SK-N-SH (cell line): ENCODE measurements at regions not wholly inside any gene's neighbourhood (a gene's known extent, or its start where the extent isn't known, plus 50 kb on each side); places are given as distances from the start of the nearest gene placed in this dataset.

Experiments used
- CTCF ChIA-PET: fragments of 300-600, 350-600 bp; formaldehyde crosslinking; extraction: SDS; loops from one replicate; lab custom pipeline; 2021; lab: Yijun Ruan, JAX
- POLR2A ChIA-PET: fragments of 350-600 bp; sonication (Branson Sonifier 250); formaldehyde crosslinking; extraction: SDS; loops from one replicate; lab custom pipeline; 2020; ENCODE audit warnings: antibody characterized with exemption, inconsistent platforms; lab: Yijun Ruan, JAX
- DNase-seq: peaks from one replicate; pipeline ENCODE4 v3.0.0; 2012
- H2AFZ ChIP-seq: fragments of 200-600 bp; sonication (generic); 2 replicates; pipeline ENCODE4 v1.8.1; 2016; ENCODE audit warnings: antibody characterized with exemption, mild to moderate bottlenecking, low read depth
- H3F3A ChIP-seq: fragments of 200-600 bp; sonication (generic); replicated peaks from 2 replicates; pipeline ENCODE3; 2016; ENCODE audit warnings: antibody characterized with exemption, mild to moderate bottlenecking; ENCODE audit not compliant: insufficient read depth
- H3K27ac ChIP-seq, 2 experiments: fragments of 200-500 bp in 1 of 2; fragments of 200-600 bp in 1 of 2; sonication (Bioruptor generic) in 1 of 2; sonication (generic), shearing (Covaris generic) in 1 of 2; 2 replicates each; pipeline versions ENCODE4 v1.5.1 to v1.6.1; 2014 to 2016; ENCODE audit warnings: low read depth in 2 of 2, inconsistent platforms in 1 of 2, low read length in 1 of 2, mild to moderate bottlenecking in 1 of 2, mixed read lengths in 1 of 2
- H3K27me3 ChIP-seq: fragments of 200-600 bp; sonication (generic), shearing (Covaris generic); 2 replicates; pipeline ENCODE4 v1.6.1; 2016; ENCODE audit warnings: mixed run types; ENCODE audit not compliant: insufficient read depth
- H3K36me3 ChIP-seq, 2 experiments: fragments of 200-500 bp in 1 of 2; fragments of 200-600 bp in 1 of 2; sonication (Bioruptor generic) in 1 of 2; sonication (generic) in 1 of 2; replicated peaks in 1 of 2; 2 replicates each; pipeline versions ENCODE3 to v1.5.1; 2014 to 2016; ENCODE audit warnings: low read length in 1 of 2, mild to moderate bottlenecking in 1 of 2; ENCODE audit not compliant: insufficient read depth in 2 of 2, control insufficient read depth in 1 of 2
- H3K4me1 ChIP-seq, 2 experiments: fragments of 200-500 bp in 1 of 2; fragments of 200-600 bp in 1 of 2; sonication (Bioruptor generic) in 1 of 2; sonication (generic), shearing (Covaris generic) in 1 of 2; 2 replicates each; pipeline versions ENCODE4 v1.5.1 to v1.6.1; 2014 to 2016; ENCODE audit warnings: low read depth in 1 of 2, low read length in 1 of 2, mixed run types in 1 of 2; ENCODE audit not compliant: insufficient read depth in 2 of 2, control insufficient read depth in 1 of 2
- H3K4me2 ChIP-seq: fragments of 200-600 bp; sonication (generic), shearing (Covaris generic); 2 replicates; pipeline ENCODE4 v1.6.1; 2017; ENCODE audit warnings: mixed run types
- H3K4me3 ChIP-seq, 2 experiments: fragments of 200-500 bp in 1 of 2; fragments of 200-600 bp in 1 of 2; sonication (Bioruptor generic) in 1 of 2; sonication (generic), shearing (Covaris generic) in 1 of 2; 2 replicates each; pipeline versions ENCODE4 v1.5.1 to v1.8.1; 2014 to 2016; ENCODE audit warnings: low read depth in 2 of 2, inconsistent platforms in 1 of 2, low read length in 1 of 2, mild to moderate bottlenecking in 1 of 2, mixed read lengths in 1 of 2, moderate library complexity in 1 of 2
- H3K79me2 ChIP-seq: fragments of 200-600 bp; sonication (generic); 2 replicates; pipeline ENCODE4 v1.8.1; 2017; ENCODE audit warnings: mild to moderate bottlenecking; ENCODE audit not compliant: insufficient read depth
- H3K9ac ChIP-seq: fragments of 200-600 bp; sonication (generic); 2 replicates; pipeline ENCODE4 v1.6.1; 2017; ENCODE audit warnings: mixed run types
- H3K9me2 ChIP-seq: fragments of 200-600 bp; sonication (generic); 2 replicates; pipeline ENCODE4 v1.6.1; 2017; ENCODE audit warnings: mixed run types
- H3K9me3 ChIP-seq: fragments of 200-600 bp; sonication (generic); 2 replicates; pipeline ENCODE4 v1.6.1; 2017; ENCODE audit warnings: mixed run types, mild to moderate bottlenecking, moderate library complexity
- H4K20me1 ChIP-seq: fragments of 200-600 bp; sonication (generic); 2 replicates; pipeline ENCODE4 v1.6.1; 2017; ENCODE audit warnings: mild to moderate bottlenecking, mixed run types; ENCODE audit not compliant: insufficient read depth
- CHD2 ChIP-seq: fragments of 150-350 bp; IDR thresholded peaks from 2 replicates; pipeline ENCODE4 v1.6.1; 2018; ENCODE audit warnings: low read length; ENCODE audit not compliant: partially characterized antibody
- ELF1 ChIP-seq: IDR thresholded peaks from 2 replicates; pipeline ENCODE4 v1.4.0; 2012
- EP300 ChIP-seq, 2 experiments: IDR thresholded peaks; 2 replicates each; pipeline versions ENCODE4 v1.4.0 to v1.6.1; 2012; ENCODE audit warnings: borderline replicate concordance in 1 of 2, low read depth in 1 of 2, low read length in 1 of 2
- FOXJ3 ChIP-seq: sonication (generic); formaldehyde crosslinking; IDR thresholded peaks from 2 replicates; pipeline ENCODE4 v1.5.1; 2020; ENCODE audit warnings: mild to moderate bottlenecking, missing genetic modification reagents
- GATA2 ChIP-seq: sonication (generic); formaldehyde crosslinking; IDR thresholded peaks from 2 replicates; pipeline ENCODE4 v1.5.0; 2020; ENCODE audit warnings: mild to moderate bottlenecking, missing genetic modification reagents
- JUND ChIP-seq: IDR thresholded peaks from 2 replicates; pipeline ENCODE4 v1.4.0; 2012
- MEF2A ChIP-seq: IDR thresholded peaks from 2 replicates; pipeline ENCODE4 v1.4.0; 2012; ENCODE audit warnings: low read depth, borderline replicate concordance
- MXI1 ChIP-seq: IDR thresholded peaks from 2 replicates; pipeline ENCODE4 v1.6.1; 2012; ENCODE audit warnings: mild to moderate bottlenecking, low read depth, low read length, improper control_type of control experiment
- NFIC ChIP-seq: IDR thresholded peaks from 2 replicates; pipeline ENCODE4 v1.4.0; 2012; ENCODE audit warnings: borderline replicate concordance
- NRF1 ChIP-seq: IDR thresholded peaks from 2 replicates; pipeline ENCODE4 v1.6.1; 2012; ENCODE audit warnings: low read depth, mild to moderate bottlenecking, low read length
- POLR2AphosphoS5 ChIP-seq: IDR thresholded peaks from 2 replicates; pipeline ENCODE4 v1.6.1; 2012; ENCODE audit warnings: low read depth, low read length
- RCOR1 ChIP-seq: fragments of 150-350 bp; IDR thresholded peaks from 2 replicates; pipeline ENCODE4 v1.6.1; 2017; ENCODE audit warnings: antibody characterized with exemption, low read length
- RXRA ChIP-seq: IDR thresholded peaks from 2 replicates; pipeline ENCODE4 v1.4.0; 2012; ENCODE audit warnings: low read depth, mild to moderate bottlenecking, borderline replicate concordance
- SMC3 ChIP-seq: IDR thresholded peaks from 2 replicates; pipeline ENCODE4 v1.6.1; 2012; ENCODE audit warnings: low read depth, low read length, improper control_type of control experiment
- TAF1 ChIP-seq: IDR thresholded peaks from 2 replicates; pipeline ENCODE4 v1.6.1; 2012; ENCODE audit warnings: low read depth, mild to moderate bottlenecking, low read length, moderate library complexity, borderline replicate concordance
- TCF12 ChIP-seq: IDR thresholded peaks from 2 replicates; pipeline ENCODE4 v1.4.0; 2012
- TEAD4 ChIP-seq: IDR thresholded peaks from 2 replicates; pipeline ENCODE4 v1.4.0; 2012; ENCODE audit warnings: mild to moderate bottlenecking, borderline replicate concordance; ENCODE audit not compliant: insufficient read depth
- YY1 ChIP-seq: IDR thresholded peaks from 2 replicates; pipeline ENCODE4 v1.4.0; 2012; ENCODE audit warnings: low read depth, mild to moderate bottlenecking
- WGBS: methylation state at CpG from one replicate; pipeline ENCODE4 v1.1.6; 2017; ENCODE audit warnings: low lambda C conversion rate; 5-methylcytosine and 5-hydroxymethylcytosine counted together
- TF ChIP-seq, protein P1 (sequence below): IDR thresholded peaks from 2 replicates; pipeline ENCODE4; 2012
- TF ChIP-seq, protein P2 (sequence below): IDR thresholded peaks from 2 replicates; pipeline ENCODE4 v1.4.0; 2012; ENCODE audit warnings: low read depth, borderline replicate concordance
- TF ChIP-seq, protein P3 (sequence below): IDR thresholded peaks from 2 replicates; pipeline ENCODE4 v1.4.0; 2012; ENCODE audit warnings: low read depth

DNA sequence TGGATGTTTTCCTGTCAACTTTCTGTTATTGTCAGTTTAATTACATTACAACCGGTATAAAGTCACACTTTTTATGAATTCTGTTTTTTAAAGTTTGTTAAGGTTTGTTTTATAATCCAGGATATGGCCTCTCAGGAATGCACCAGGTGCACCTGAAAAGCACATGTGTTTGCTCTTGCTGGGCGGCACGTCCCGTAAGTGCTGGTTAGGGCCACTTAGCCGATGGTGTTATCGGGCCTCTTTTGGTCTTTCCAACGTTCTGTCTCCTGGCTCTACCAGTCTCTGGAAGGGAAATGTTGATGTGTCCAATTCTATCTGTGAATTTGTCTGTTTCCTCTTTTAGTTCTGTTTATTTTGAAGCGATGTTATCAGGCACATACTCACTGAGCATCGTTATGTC is 695.7 kb downstream of the BRD1 start (continued):
- TF ChIP-seq SMC3, result no peak
- TF ChIP-seq NRF1, result no peak
- TF ChIP-seq YY1, result no peak
- no peak for TF ChIP-seq EP300 (IDR thresholded peaks at IDR 0.05; ENCODE audit: borderline replicate concordance in 1 of 2, low read depth in 1 of 2, low read length in 1 of 2)
- no peak for TF ChIP-seq FOXJ3 (CRISPR knock-in tag)
- no peak for TF ChIP-seq ELF1
- TF ChIP-seq MXI1, result no peak

DNA sequence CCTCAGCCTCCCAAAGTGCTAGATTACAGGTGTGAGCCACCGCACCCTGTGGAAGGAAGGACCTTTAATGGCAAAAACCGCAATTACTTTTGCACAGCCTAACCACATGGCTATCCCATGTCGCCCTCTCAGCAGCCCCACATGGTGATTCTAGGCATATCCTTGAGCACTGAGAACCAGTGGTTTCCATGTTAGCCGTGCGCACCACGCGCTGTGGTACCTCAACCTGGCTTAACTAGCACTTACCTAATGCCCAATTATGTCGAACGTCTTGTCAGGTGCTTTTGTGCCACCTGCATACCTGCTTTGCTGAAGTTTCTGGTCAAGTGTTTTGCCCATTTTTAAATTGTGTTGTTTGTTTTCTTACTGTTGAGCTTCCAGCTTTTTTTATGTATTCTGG is 697.9 kb downstream of the BRD1 start:
- CTCF ChIA-PET, result no interaction called here
- POLR2A ChIA-PET, result no interaction called here

More for the DNA sequence above, 697.9 kb downstream of the BRD1 start:
- Histone ChIP-seq H3K27ac (no peak overlapping the region), H3K9ac (no peak overlapping the region), H3K27me3 (no peaks in the 10 kb centered on the region; the same call in 1 of the 2 replicates), H3K4me2 (no peak overlapping the region), H2AFZ (no peak overlapping the region), H3F3A (no peaks in the 10 kb centered on the region), H3K4me3 (no peak overlapping the region), H3K9me3 (no peaks in the 10 kb centered on the region), H3K9me2 (no peaks in the 10 kb centered on the region), H3K4me1 (no peaks in the 10 kb centered on the region; a peak in 1 of 4 replicates), H3K36me3 (no peaks in the 10 kb centered on the region), H4K20me1 (no peaks in the 10 kb centered on the region), H3K79me2 (no peaks in the 10 kb centered on the region)
- TF ChIP-seq MXI1, result no peak
- no peak for TF ChIP-seq RCOR1
- no peak for TF ChIP-seq NFIC
- TF ChIP-seq, protein P1, sequence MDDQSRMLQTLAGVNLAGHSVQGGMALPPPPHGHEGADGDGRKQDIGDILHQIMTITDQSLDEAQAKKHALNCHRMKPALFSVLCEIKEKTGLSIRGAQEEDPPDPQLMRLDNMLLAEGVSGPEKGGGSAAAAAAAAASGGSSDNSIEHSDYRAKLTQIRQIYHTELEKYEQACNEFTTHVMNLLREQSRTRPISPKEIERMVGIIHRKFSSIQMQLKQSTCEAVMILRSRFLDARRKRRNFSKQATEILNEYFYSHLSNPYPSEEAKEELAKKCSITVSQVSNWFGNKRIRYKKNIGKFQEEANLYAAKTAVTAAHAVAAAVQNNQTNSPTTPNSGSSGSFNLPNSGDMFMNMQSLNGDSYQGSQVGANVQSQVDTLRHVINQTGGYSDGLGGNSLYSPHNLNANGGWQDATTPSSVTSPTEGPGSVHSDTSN, result no peak
- TF ChIP-seq JUND, result no peak
- TF ChIP-seq POLR2AphosphoS5, result no peak
- no peak for TF ChIP-seq TAF1
- TF ChIP-seq YY1, result no peak
- no peak for TF ChIP-seq GATA2 (CRISPR knock-in tag)
- TF ChIP-seq, protein P2, sequence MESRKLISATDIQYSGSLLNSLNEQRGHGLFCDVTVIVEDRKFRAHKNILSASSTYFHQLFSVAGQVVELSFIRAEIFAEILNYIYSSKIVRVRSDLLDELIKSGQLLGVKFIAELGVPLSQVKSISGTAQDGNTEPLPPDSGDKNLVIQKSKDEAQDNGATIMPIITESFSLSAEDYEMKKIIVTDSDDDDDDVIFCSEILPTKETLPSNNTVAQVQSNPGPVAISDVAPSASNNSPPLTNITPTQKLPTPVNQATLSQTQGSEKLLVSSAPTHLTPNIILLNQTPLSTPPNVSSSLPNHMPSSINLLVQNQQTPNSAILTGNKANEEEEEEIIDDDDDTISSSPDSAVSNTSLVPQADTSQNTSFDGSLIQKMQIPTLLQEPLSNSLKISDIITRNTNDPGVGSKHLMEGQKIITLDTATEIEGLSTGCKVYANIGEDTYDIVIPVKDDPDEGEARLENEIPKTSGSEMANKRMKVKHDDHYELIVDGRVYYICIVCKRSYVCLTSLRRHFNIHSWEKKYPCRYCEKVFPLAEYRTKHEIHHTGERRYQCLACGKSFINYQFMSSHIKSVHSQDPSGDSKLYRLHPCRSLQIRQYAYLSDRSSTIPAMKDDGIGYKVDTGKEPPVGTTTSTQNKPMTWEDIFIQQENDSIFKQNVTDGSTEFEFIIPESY, result no peak
- TF ChIP-seq MEF2A, result no peak
- TF ChIP-seq CHD2, result no peak
- no peak for TF ChIP-seq TCF12
- TF ChIP-seq RXRA, result no peak
- TF ChIP-seq, protein P3, sequence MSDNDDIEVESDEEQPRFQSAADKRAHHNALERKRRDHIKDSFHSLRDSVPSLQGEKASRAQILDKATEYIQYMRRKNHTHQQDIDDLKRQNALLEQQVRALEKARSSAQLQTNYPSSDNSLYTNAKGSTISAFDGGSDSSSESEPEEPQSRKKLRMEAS, result no peak
- TF ChIP-seq TEAD4, result no peak
- TF ChIP-seq FOXJ3 (CRISPR knock-in tag), result no peak
- DNase-seq, result no peak
- 13% methylated on average over 7 of the region's 9 CpGs for WGBS
